ENCODE measurements at regions not wholly inside any gene's neighbourhood (a gene's known extent, or its start where the extent isn't known, plus 50 kb on each side); places are given as distances from the start of the nearest gene placed in this dataset.
A peak's percentile ranks its signal among the peaks of the same experiment; 100 is the strongest.

DNA sequence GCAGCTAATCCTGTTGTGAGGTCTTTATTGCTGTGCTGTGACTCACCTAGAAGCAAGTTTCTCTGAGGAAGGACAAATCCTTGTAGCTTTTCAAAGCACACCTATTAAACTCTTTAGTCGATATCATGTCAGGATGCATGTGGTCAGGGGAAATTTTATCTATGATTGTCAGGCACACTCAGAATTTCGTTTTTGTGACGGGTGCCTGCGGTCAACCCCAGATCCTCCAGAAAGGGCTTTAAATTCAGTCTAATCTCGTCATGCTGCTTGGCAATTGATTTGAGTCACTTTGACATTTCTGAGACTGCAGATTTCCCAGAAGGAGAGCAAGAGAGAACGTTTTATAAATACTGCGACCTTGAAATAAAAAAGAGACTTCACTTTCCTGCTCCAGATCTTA, 316.9 kb downstream of the FGF9 start (continued):
- TF ChIP-seq, protein P1, sequence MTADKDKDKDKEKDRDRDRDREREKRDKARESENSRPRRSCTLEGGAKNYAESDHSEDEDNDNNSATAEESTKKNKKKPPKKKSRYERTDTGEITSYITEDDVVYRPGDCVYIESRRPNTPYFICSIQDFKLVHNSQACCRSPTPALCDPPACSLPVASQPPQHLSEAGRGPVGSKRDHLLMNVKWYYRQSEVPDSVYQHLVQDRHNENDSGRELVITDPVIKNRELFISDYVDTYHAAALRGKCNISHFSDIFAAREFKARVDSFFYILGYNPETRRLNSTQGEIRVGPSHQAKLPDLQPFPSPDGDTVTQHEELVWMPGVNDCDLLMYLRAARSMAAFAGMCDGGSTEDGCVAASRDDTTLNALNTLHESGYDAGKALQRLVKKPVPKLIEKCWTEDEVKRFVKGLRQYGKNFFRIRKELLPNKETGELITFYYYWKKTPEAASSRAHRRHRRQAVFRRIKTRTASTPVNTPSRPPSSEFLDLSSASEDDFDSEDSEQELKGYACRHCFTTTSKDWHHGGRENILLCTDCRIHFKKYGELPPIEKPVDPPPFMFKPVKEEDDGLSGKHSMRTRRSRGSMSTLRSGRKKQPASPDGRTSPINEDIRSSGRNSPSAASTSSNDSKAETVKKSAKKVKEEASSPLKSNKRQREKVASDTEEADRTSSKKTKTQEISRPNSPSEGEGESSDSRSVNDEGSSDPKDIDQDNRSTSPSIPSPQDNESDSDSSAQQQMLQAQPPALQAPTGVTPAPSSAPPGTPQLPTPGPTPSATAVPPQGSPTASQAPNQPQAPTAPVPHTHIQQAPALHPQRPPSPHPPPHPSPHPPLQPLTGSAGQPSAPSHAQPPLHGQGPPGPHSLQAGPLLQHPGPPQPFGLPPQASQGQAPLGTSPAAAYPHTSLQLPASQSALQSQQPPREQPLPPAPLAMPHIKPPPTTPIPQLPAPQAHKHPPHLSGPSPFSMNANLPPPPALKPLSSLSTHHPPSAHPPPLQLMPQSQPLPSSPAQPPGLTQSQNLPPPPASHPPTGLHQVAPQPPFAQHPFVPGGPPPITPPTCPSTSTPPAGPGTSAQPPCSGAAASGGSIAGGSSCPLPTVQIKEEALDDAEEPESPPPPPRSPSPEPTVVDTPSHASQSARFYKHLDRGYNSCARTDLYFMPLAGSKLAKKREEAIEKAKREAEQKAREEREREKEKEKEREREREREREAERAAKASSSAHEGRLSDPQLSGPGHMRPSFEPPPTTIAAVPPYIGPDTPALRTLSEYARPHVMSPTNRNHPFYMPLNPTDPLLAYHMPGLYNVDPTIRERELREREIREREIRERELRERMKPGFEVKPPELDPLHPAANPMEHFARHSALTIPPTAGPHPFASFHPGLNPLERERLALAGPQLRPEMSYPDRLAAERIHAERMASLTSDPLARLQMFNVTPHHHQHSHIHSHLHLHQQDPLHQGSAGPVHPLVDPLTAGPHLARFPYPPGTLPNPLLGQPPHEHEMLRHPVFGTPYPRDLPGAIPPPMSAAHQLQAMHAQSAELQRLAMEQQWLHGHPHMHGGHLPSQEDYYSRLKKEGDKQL (CRISPR knock-in tag; IDR thresholded peaks at IDR 0.05; ENCODE audit: borderline replicate concordance) = no peak
- TF ChIP-seq LCOR (CRISPR knock-in tag; IDR thresholded peaks at IDR 0.05) (no peak), ZNF239 (CRISPR knock-in tag; IDR thresholded peaks at IDR 0.05) (no peak), TARDBP (IDR thresholded peaks at IDR 0.05) (no peak), TFE3 (CRISPR knock-in tag; IDR thresholded peaks at IDR 0.05) (no peak), THAP12 (CRISPR knock-in tag; IDR thresholded peaks at IDR 0.05) (no peak), ELK1 (CRISPR knock-in tag; IDR thresholded peaks at IDR 0.05) (no peak), FOXA1 (IDR thresholded peaks at IDR 0.05; ENCODE audit: borderline replicate concordance) (no peak), RBFOX2 (IDR thresholded peaks at IDR 0.05; ENCODE audit: low read depth, low read length) (no peak), STAT5A (IDR thresholded peaks at IDR 0.05; ENCODE audit: borderline replicate concordance, low read length) (peak; percentile 53), NUFIP1 (IDR thresholded peaks at IDR 0.05; ENCODE audit: partially characterized antibody) (no peak), DEAF1 (CRISPR knock-in tag; IDR thresholded peaks at IDR 0.05) (no peak), ZBED1 (IDR thresholded peaks at IDR 0.05) (no peak), TEAD2 (tag; IDR thresholded peaks at IDR 0.05) (no peak)
- TF ChIP-seq, protein P2, sequence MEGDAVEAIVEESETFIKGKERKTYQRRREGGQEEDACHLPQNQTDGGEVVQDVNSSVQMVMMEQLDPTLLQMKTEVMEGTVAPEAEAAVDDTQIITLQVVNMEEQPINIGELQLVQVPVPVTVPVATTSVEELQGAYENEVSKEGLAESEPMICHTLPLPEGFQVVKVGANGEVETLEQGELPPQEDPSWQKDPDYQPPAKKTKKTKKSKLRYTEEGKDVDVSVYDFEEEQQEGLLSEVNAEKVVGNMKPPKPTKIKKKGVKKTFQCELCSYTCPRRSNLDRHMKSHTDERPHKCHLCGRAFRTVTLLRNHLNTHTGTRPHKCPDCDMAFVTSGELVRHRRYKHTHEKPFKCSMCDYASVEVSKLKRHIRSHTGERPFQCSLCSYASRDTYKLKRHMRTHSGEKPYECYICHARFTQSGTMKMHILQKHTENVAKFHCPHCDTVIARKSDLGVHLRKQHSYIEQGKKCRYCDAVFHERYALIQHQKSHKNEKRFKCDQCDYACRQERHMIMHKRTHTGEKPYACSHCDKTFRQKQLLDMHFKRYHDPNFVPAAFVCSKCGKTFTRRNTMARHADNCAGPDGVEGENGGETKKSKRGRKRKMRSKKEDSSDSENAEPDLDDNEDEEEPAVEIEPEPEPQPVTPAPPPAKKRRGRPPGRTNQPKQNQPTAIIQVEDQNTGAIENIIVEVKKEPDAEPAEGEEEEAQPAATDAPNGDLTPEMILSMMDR (IDR thresholded peaks at IDR 0.05 in 2 of 3, conservative IDR thresholded peaks at IDR 0.05 in 1 of 3; ENCODE audit: insufficient read depth in 2 of 3, low read depth in 1 of 3, low read length in 3 of 3) = no peak
